ENCODE measurements at regions not wholly inside any gene's neighbourhood (a gene's known extent, or its start where the extent isn't known, plus 50 kb on each side); places are given as distances from the start of the nearest gene placed in this dataset.
A peak's percentile ranks its signal among the peaks of the same experiment; 100 is the strongest.

DNA sequence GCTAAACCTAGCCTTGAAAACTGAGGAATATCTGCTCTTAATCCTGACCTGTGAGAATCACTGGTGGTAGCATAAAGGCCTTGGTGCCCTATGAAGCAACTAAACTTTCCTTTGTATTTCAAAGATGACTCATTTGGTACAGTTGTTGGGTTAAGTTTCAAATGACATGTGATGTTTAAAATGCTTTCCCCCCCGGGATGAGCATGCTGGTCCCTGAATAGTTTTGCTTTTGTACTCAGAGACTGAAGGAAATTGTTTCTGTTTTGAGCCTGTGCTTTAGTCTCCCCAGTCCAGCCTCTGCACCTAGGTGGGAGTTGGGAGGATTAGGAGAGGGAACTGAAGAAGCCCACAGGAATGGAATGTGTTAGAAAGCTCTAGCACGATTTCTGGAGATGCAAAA is 258.9 kb upstream of the NPY start:
- H3K4me3 Mint-ChIP-seq = no peak overlapping the region
- no peaks in the 10 kb centered on the region for H3K36me3 Mint-ChIP-seq
- H3K27me3 Mint-ChIP-seq = peaks cover 0 to 12% (median 0%) of the 10 kb centered on the region in 3 donors
- H3K4me1 Mint-ChIP-seq = no peaks in the 10 kb centered on the region
- ATAC-seq (ENCODE audit: low read depth in 2 of 2) = no peak
- H3K9me3 Mint-ChIP-seq = peaks cover 0 to 2% (median 0%) of the 10 kb centered on the region in 7 donors
- no peak overlapping the region for H3K27ac Mint-ChIP-seq
- DNase-seq = no peak

DNA sequence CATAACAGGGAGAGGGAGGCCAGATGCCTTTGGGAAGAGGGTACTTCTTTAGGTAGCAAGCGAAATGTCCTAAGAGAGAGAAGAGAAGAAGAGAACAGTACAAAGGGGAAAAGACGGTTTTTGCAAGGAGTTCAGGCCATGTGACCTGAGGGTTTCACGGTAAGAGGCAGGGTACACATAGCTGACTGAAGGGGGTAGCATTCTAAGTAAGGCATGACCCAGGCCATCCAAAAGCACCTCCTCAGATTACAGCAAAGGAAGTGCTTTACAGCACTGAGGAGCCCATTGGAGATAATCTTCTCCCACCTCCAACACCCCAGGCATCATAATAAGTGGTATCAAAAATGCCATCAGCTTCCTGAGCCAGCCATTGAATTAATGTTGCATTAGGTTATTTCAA is 258.2 kb upstream of the NPY start:
- Mint-ChIP-seq H3K36me3 (no peaks in the 10 kb centered on the region), H3K9me3 (peaks cover 0 to 2% (median 0%) of the 10 kb centered on the region in 7 donors), H3K27me3 (peaks cover 0 to 10% (median 0%) of the 10 kb centered on the region in 3 donors), H3K27ac (no peak overlapping the region), H3K4me3 (no peak overlapping the region), H3K4me1 (no peaks in the 10 kb centered on the region)
- DNase-seq (no peak), ATAC-seq (ENCODE audit: low read depth in 2 of 2) (no peak)

DNA sequence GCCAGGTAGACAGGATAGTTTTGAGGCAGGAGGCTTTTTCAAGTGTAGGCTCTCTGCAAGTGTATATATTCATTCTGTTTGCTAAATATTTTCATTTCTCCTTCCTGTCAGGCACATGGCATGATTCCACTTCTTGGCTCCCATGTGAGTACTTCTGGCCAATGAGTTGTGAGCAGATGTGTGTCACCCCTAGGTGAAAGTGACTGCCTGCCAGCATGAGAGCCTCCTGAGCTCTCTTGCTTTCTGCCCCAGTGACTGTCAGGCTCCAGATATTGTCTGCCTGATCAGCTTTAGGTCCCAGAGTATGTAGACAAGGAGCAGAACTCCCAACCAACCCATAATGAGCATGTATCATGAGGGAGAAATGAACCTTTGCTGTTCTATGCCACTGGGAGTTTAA is 257.6 kb upstream of the NPY start:
- no peaks in the 10 kb centered on the region for H3K4me1 Mint-ChIP-seq
- ATAC-seq (ENCODE audit: low read depth in 2 of 2) (no peak), DNase-seq (no peak)
- peaks cover 0 to 2% (median 0%) of the 10 kb centered on the region in 7 donors for H3K9me3 Mint-ChIP-seq
- no peak overlapping the region for H3K27ac Mint-ChIP-seq
- no peak overlapping the region for H3K4me3 Mint-ChIP-seq
- no peaks in the 10 kb centered on the region for H3K36me3 Mint-ChIP-seq
- H3K27me3 Mint-ChIP-seq = peaks cover 0 to 4% (median 0%) of the 10 kb centered on the region in 3 donors

DNA sequence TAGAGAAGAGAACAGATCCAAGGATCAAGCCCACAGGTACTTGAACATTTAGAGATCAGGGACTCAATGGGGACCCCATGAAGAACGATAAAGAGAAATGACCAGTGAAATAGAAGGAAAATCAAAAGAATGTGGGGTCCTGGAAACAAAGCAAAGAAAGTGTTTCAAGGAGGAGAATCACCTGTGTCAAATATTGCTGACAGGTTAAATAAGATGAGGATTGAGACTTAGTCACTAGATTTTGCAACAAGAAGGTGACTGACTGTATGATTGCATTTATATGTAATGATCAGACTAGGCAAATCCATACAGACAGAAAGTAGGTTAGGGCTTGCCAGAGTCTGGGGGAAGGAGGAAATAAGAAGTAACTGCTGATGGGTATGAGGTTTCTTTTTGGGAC is 254.9 kb upstream of the NPY start:
- Mint-ChIP-seq H3K36me3 (no peaks in the 10 kb centered on the region), H3K27ac (no peak overlapping the region), H3K4me3 (no peak overlapping the region), H3K27me3 (peaks cover 0 to 4% (median 0%) of the 10 kb centered on the region in 3 donors), H3K4me1 (no peaks in the 10 kb centered on the region), H3K9me3 (peaks cover 0 to 2% (median 0%) of the 10 kb centered on the region in 7 donors)
- ATAC-seq (ENCODE audit: low read depth in 2 of 2) = no peak
- DNase-seq = no peak

DNA sequence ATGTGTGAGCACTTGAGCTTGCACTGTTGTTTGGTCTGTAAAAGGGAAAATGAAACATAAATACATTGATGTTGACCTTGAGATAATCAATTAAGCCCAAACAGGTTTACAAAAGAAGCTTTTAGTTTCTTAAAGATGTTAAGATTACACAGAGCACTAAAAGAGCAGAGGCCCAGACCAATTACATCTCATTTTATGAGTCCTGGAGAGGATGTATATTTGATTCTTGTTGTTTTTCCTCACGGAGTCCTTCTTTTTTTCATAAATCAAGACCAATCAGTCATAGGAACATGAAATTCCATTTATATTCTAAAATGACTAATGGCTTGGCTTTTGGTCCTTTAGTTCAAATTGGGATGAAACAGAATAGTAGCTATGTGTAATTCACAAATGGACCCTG is 249.7 kb upstream of the NPY start:
- peaks cover 0 to 1% (median 0%) of the 10 kb centered on the region in 7 donors for H3K9me3 Mint-ChIP-seq
- H3K4me1 Mint-ChIP-seq = peaks cover 0 to 6% (median 5%) of the 10 kb centered on the region in 3 donors
- ATAC-seq (ENCODE audit: low read depth in 2 of 2) (no peak), DNase-seq (no peak)
- no peaks in the 10 kb centered on the region for H3K36me3 Mint-ChIP-seq
- peaks cover 0 to 5% (median 0%) of the 10 kb centered on the region in 3 donors for H3K27me3 Mint-ChIP-seq
- peak overlapping the region in 1 of 8 donors; percentile 38 for H3K4me3 Mint-ChIP-seq
- no peak overlapping the region for H3K27ac Mint-ChIP-seq

DNA sequence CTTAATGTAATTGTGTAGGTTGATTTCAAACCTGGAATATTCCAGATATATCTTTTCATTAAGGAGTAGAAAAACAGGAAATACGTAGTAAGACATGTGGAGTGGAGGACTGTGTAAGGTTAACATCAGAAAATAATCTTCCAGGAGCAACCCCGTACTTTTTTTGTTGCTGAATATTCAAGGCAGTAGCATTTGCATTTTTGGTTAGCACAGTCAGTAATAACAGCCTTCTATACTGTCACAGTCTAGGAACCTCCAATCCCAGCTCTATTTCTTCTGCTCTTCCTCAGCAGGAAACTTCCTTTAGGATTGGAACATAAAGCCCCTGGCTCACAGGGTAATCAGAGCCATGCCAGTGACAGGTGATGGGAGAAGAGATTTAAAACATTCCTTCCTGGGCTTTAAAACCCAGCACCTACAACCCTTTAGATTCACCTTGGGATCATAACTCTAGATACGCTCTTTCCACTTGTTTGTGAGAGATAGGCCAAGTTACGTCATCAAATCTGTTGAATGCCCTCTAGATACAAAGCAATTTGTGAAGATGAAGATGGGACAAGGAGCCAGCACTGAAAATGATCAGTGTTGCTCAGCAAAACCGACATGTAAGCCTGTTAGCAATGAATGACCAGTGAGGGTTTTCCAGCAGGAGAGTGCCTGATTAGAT is 248.5 kb upstream of the NPY start:
- ATAC-seq (ENCODE audit: low read depth in 2 of 2) (no peak), DNase-seq (no peak)
- H3K27ac Mint-ChIP-seq = no peak overlapping the region
- H3K9me3 Mint-ChIP-seq = peaks cover 0 to 1% (median 0%) of the 10 kb centered on the region in 7 donors
- peaks cover 0 to 13% (median 6%) of the 10 kb centered on the region in 3 donors for H3K27me3 Mint-ChIP-seq
- no peaks in the 10 kb centered on the region for H3K36me3 Mint-ChIP-seq
- H3K4me1 Mint-ChIP-seq = peaks cover 0 to 6% (median 5%) of the 10 kb centered on the region in 3 donors
- no peak overlapping the region for H3K4me3 Mint-ChIP-seq

DNA sequence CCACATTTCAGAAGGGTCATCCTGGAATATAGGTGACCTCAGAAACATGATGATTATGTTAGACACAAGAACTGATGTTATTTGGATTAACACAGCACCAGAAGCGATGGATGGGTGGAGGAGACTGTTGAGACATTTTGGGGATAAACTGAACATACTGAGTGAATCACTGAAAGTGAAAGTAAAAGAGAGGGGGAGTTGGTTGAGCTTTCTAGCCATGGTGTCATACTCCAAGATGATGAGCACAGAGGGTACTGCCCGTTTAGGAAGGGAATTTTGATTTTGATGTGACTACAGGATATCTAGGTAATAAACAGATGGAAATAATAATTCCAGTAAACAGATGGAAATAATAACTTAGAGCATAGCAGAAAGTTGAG is 248.0 kb upstream of the NPY start:
- no peak for ATAC-seq (ENCODE audit: low read depth in 2 of 2)
- DNase-seq = no peak
- no peak overlapping the region for H3K4me3 Mint-ChIP-seq
- H3K36me3 Mint-ChIP-seq = no peaks in the 10 kb centered on the region
- H3K27ac Mint-ChIP-seq = no peak overlapping the region
- H3K27me3 Mint-ChIP-seq = peaks cover 0 to 13% (median 6%) of the 10 kb centered on the region in 3 donors
- peaks cover 0 to 1% (median 0%) of the 10 kb centered on the region in 7 donors for H3K9me3 Mint-ChIP-seq
- peaks cover 0 to 6% (median 5%) of the 10 kb centered on the region in 3 donors for H3K4me1 Mint-ChIP-seq

DNA sequence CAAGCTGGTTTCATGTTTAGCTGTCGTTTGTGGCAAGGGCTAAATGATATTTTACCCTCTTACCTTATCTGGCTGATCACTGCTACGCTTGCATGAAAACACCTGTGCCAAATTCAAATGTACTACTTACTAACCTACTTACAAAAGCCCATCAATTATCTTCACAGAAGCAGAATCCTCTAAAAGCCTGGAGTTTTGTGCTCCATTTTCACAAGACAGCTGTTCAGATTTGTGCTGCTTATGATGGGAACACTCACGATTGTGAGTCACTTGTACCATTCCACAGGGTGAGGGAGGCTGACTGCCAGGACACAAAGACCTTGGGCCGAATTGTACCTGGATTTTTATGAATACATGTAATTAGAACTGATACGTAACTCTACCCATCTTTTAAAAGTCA is 245.0 kb upstream of the NPY start:
- no peak for ATAC-seq (ENCODE audit: low read depth in 2 of 2)
- peaks cover 0 to 18% (median 6%) of the 10 kb centered on the region in 3 donors for H3K27me3 Mint-ChIP-seq
- H3K27ac Mint-ChIP-seq = no peak overlapping the region
- peaks cover 0 to 1% (median 0%) of the 10 kb centered on the region in 7 donors for H3K9me3 Mint-ChIP-seq
- H3K4me1 Mint-ChIP-seq = peaks cover 0 to 6% (median 5%) of the 10 kb centered on the region in 3 donors
- H3K36me3 Mint-ChIP-seq = no peaks in the 10 kb centered on the region
- H3K4me3 Mint-ChIP-seq = no peak overlapping the region
- DNase-seq = no peak

DNA sequence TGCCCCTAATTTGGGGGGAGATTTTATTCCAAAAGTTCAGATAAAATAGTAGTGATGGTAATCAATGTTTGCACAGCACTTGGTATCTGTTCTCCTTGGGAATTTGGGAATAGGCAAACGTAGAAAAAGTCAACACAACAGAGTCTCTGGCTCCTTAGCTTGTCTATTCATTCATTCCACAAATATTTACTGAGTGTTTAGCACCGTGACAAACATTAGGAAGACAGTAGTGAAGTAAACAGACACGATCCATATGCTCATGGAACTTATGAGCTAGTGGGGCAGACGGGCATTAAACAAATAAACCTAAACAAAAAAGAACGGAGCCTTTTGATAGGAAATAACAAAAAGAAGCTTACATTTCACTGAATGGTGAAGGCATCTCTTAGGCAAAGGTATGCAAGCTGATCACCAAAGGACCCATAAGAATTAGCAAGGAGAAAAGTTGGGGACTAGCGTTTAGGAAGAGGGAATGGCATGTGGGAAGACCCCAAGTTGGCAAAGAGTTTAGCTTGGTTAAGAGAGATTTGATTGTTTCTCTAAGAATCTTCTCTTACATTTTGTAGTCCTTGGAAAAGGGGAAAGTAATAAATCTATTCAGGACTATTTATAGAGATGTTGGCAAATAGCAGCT is 243.9 kb upstream of the NPY start:
- ATAC-seq (ENCODE audit: low read depth in 2 of 2) (no peak), DNase-seq (no peak)
- peaks cover 0 to 22% (median 6%) of the 10 kb centered on the region in 3 donors for H3K27me3 Mint-ChIP-seq
- H3K4me1 Mint-ChIP-seq = peaks cover 0 to 6% (median 5%) of the 10 kb centered on the region in 3 donors
- no peak overlapping the region for H3K27ac Mint-ChIP-seq
- no peak overlapping the region for H3K4me3 Mint-ChIP-seq
- no peaks in the 10 kb centered on the region for H3K36me3 Mint-ChIP-seq
- peaks cover 0 to 2% (median 0%) of the 10 kb centered on the region in 7 donors for H3K9me3 Mint-ChIP-seq

DNA sequence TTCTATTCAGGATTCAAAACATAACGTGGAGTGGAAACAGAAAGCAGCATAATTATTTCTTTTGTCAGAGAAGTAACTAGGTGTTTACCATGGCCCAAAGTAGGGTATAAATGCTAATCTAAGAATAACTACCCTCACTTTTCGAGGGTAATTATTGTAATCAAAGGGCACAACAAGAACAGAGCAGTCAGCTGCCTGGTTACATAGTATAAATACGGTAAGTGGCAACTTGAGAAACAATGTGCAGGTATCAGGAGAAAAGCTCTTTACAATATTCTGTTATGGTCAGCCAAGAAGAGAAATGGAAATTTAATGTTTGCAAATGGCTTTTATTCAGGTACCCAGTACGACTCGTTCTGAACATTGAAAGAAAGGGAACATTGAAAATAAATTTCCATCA is 242.0 kb upstream of the NPY start:
- H3K4me3 Mint-ChIP-seq = no peak overlapping the region
- peaks cover 0 to 22% (median 6%) of the 10 kb centered on the region in 3 donors for H3K27me3 Mint-ChIP-seq
- no peak overlapping the region for H3K27ac Mint-ChIP-seq
- H3K9me3 Mint-ChIP-seq = peaks cover 0 to 2% (median 0%) of the 10 kb centered on the region in 7 donors
- no peaks in the 10 kb centered on the region for H3K4me1 Mint-ChIP-seq
- no peak for DNase-seq
- H3K36me3 Mint-ChIP-seq = no peaks in the 10 kb centered on the region
- no peak for ATAC-seq (ENCODE audit: low read depth in 2 of 2)

DNA sequence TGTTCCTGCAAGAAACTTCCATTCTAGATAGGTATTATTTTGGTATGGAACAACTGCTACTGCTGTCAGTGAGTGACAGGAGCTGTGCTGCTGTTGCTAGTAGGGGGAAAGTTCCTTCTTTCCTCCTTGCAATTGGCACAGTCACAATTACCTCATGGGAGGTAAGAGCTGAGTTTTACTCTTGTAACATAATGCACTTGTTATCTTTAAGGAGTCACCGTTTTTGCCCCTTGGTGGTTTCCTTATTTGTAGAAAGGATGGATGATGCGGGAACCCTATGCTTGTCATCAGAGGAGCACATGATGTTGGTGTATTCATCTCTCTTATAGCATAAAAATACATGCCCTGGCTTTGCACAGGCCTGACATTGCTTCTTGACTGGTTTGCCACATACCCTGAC is 234.7 kb upstream of the NPY start:
- Mint-ChIP-seq H3K4me1 (no peaks in the 10 kb centered on the region), H3K27ac (no peak overlapping the region), H3K36me3 (no peaks in the 10 kb centered on the region), H3K27me3 (peaks cover 7 to 38% (median 10%) of the 10 kb centered on the region in 3 donors), H3K4me3 (no peak overlapping the region), H3K9me3 (peaks cover 0 to 5% (median 1%) of the 10 kb centered on the region in 7 donors)
- ATAC-seq (ENCODE audit: low read depth in 2 of 2) = no peak
- no peak for DNase-seq

DNA sequence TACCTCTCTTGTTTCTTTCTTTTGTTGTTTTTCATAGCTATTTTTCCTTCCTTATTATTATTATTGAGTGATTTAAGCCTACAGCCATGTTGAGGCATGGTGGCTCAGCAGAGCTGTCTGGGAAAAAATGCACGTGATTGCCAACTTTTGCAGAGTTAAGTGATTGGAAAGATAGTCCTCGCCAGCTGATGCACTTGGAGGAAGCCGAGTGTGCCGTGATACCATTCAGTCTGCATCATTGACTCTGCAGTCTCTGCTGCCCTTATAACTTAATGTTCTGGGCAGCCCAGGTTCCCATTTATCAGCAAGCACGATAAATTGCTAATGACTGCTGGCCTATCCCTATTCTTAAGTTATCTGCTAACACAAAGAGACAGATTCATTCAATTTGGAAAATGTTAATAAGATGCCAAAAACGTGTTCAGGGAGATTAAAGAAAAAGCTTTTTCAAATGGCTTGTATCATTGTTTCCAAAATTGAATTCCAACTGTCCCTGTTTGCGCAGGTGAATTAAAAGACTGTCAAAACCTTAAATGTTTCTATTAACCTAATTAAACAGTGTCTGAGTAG is 232.9 kb upstream of the NPY start:
- Mint-ChIP-seq H3K36me3 (no peaks in the 10 kb centered on the region), H3K9me3 (peaks cover 0 to 5% (median 0%) of the 10 kb centered on the region in 7 donors), H3K27ac (no peak overlapping the region), H3K4me3 (no peak overlapping the region), H3K27me3 (peaks cover 10 to 41% (median 20%) of the 10 kb centered on the region in 3 donors), H3K4me1 (no peaks in the 10 kb centered on the region)
- DNase-seq = no peak
- ATAC-seq (ENCODE audit: low read depth in 2 of 2) = no peak

DNA sequence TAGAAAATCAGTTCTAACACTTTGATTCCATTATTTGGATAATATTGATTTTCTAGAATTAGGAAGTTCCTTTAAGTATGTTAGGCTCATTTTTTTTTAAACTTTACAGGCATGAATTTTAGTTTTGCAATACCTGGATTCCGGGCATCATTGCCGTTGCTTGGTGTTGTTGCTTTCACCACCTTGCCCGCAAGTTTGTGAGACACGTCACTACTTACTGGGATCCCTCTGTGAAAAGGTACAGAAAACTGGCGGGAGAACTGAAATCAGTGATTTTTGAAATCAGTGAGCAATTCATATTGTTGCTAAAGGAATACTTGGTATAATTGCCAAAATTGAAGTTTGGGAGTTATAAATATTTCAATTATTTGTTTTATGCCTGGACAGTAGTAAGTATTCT is 232.3 kb upstream of the NPY start:
- H3K9me3 Mint-ChIP-seq = peaks cover 0 to 5% (median 0%) of the 10 kb centered on the region in 7 donors
- H3K27me3 Mint-ChIP-seq = peaks cover 11 to 41% (median 21%) of the 10 kb centered on the region in 3 donors
- H3K36me3 Mint-ChIP-seq = no peaks in the 10 kb centered on the region
- no peak for DNase-seq
- no peaks in the 10 kb centered on the region for H3K4me1 Mint-ChIP-seq
- no peak overlapping the region for H3K27ac Mint-ChIP-seq
- ATAC-seq (ENCODE audit: low read depth in 2 of 2) = no peak
- no peak overlapping the region for H3K4me3 Mint-ChIP-seq
